H9 (cell line): ENCODE measurements at regions not wholly inside any gene's neighbourhood (a gene's known extent, or its start where the extent isn't known, plus 50 kb on each side); places are given as distances from the start of the nearest gene placed in this dataset.

Experiments
- DNase-seq: peaks from one replicate; pipeline ENCODE4 v3.0.0-alpha.2; 2017
- H2AFZ ChIP-seq: one replicate; pipeline ENCODE4 v1.6.1; 2013; ENCODE audit warnings: mild to moderate bottlenecking, low read length, control low read depth, moderate library complexity
- H2AK5ac ChIP-seq: 2 replicates; pipeline ENCODE4 v1.6.1; 2013; ENCODE audit warnings: low read length, control low read depth, mixed read lengths; ENCODE audit not compliant: insufficient read length
- H2BK120ac ChIP-seq: one replicate; pipeline ENCODE4 v1.6.1; 2013; ENCODE audit warnings: low read depth, mild to moderate bottlenecking, low read length, control low read depth, inconsistent platforms; ENCODE audit not compliant: poor library complexity, severe bottlenecking
- H2BK12ac ChIP-seq: 2 replicates; pipeline ENCODE4 v1.6.1; 2013; ENCODE audit warnings: low read length, control low read depth, mixed read lengths, low read depth; ENCODE audit not compliant: insufficient read length
- H2BK15ac ChIP-seq: 2 replicates; pipeline ENCODE4 v1.6.1; 2013; ENCODE audit warnings: low read depth, low read length, control low read depth
- H2BK20ac ChIP-seq: one replicate; pipeline ENCODE4 v1.6.1; 2013; ENCODE audit warnings: low read depth, mild to moderate bottlenecking, low read length, control low read depth, inconsistent platforms; ENCODE audit not compliant: poor library complexity, severe bottlenecking
- H2BK5ac ChIP-seq: 2 replicates; pipeline ENCODE4 v1.6.1; 2013; ENCODE audit warnings: low read length, control low read depth, mixed read lengths; ENCODE audit not compliant: insufficient read length
- H3K14ac ChIP-seq: 2 replicates; pipeline ENCODE4 v1.6.1; 2013; ENCODE audit warnings: low read length, control low read depth; ENCODE audit not compliant: insufficient read depth
- H3K18ac ChIP-seq: 2 replicates; pipeline ENCODE4 v1.6.1; 2013; ENCODE audit warnings: low read depth, mild to moderate bottlenecking, mixed read lengths, low read length, control low read depth; ENCODE audit not compliant: insufficient read length
- H3K23ac ChIP-seq: 2 replicates; pipeline ENCODE4 v1.6.1; 2013; ENCODE audit warnings: low read length, control low read depth, mixed read lengths, low read depth; ENCODE audit not compliant: insufficient read length
- H3K23me2 ChIP-seq: 2 replicates; pipeline ENCODE4 v1.6.1; 2013; ENCODE audit warnings: low read depth, mild to moderate bottlenecking, mixed read lengths, low read length, control low read depth; ENCODE audit not compliant: insufficient read length, poor library complexity, severe bottlenecking
- H3K27ac ChIP-seq: 2 replicates; pipeline ENCODE4 v1.5.1; 2013; ENCODE audit warnings: low read length, control low read depth, mixed read lengths, low read depth; ENCODE audit not compliant: insufficient read length
- H3K27me3 ChIP-seq: 2 replicates; pipeline ENCODE4 v1.6.1; 2013; ENCODE audit warnings: low read length, control low read depth, inconsistent platforms; ENCODE audit not compliant: insufficient read depth
- H3K4ac ChIP-seq: 2 replicates; pipeline ENCODE4 v1.6.1; 2013; ENCODE audit warnings: low read depth, mild to moderate bottlenecking, control low read depth, inconsistent platforms, low read length, moderate library complexity
- H3K4me1 ChIP-seq: 2 replicates; pipeline ENCODE4 v1.6.1; 2013; ENCODE audit warnings: low read length, control low read depth, inconsistent platforms; ENCODE audit not compliant: insufficient read depth
- H3K4me2 ChIP-seq: 2 replicates; pipeline ENCODE4 v1.6.1; 2013; ENCODE audit warnings: low read length, control low read depth, mixed read lengths; ENCODE audit not compliant: insufficient read length, insufficient read depth
- H3K56ac ChIP-seq: 2 replicates; pipeline ENCODE4 v1.6.1; 2013; ENCODE audit warnings: low read depth, mild to moderate bottlenecking, mixed read lengths, low read length, control low read depth; ENCODE audit not compliant: insufficient read length
- H3K79me1 ChIP-seq: 2 replicates; pipeline ENCODE4 v1.6.1; 2013; ENCODE audit warnings: low read depth, mild to moderate bottlenecking, moderate library complexity, low read length, control low read depth, inconsistent platforms; ENCODE audit not compliant: insufficient read depth, poor library complexity, severe bottlenecking
- H3K79me2 ChIP-seq: 2 replicates; pipeline ENCODE4 v1.6.1; 2013; ENCODE audit warnings: low read length, control low read depth, inconsistent platforms; ENCODE audit not compliant: insufficient read depth
- H3K9ac ChIP-seq: 2 replicates; pipeline ENCODE4 v1.6.1; 2013; ENCODE audit warnings: low read length, control low read depth, mixed read lengths; ENCODE audit not compliant: insufficient read length; ENCODE audit errors: extremely low read depth
- H3K9me3 ChIP-seq: one replicate; pipeline ENCODE4 v1.6.1; 2013; ENCODE audit warnings: low read depth, low read length, inconsistent platforms; ENCODE audit not compliant: control insufficient read depth
- H3T11ph ChIP-seq: one replicate; pipeline ENCODE4 v1.6.1; 2013; ENCODE audit warnings: mild to moderate bottlenecking, low read length, control low read depth, inconsistent platforms
- H4K20me1 ChIP-seq: one replicate; pipeline ENCODE4 v1.6.1; 2013; ENCODE audit not compliant: control insufficient read depth, insufficient read length, insufficient read depth
- H4K5ac ChIP-seq: 2 replicates; pipeline ENCODE4 v1.6.1; 2013; ENCODE audit warnings: low read depth, mild to moderate bottlenecking, mixed read lengths, low read length, control low read depth; ENCODE audit not compliant: insufficient read length
- H4K8ac ChIP-seq: replicated peaks from 2 replicates; pipeline ENCODE4 v1.6.1; 2013; ENCODE audit warnings: low read length, control low read depth, mixed read lengths, low read depth; ENCODE audit not compliant: insufficient read length
- H4K91ac ChIP-seq: 2 replicates; pipeline ENCODE4 v1.6.1; 2013; ENCODE audit warnings: low read depth, mild to moderate bottlenecking, moderate library complexity, mixed read lengths, low read length, control low read depth; ENCODE audit not compliant: insufficient read length
- H3K27ac Mint-ChIP-seq, 3 experiments: 2 replicates in 2 of 3; 3 replicates in 1 of 3; pipeline ENCODE4 v1.8.0; 2020 to 2021; ENCODE audit warnings: mixed read lengths in 3 of 3, mild to moderate bottlenecking in 1 of 3, moderate library complexity in 1 of 3
- H3K27me3 Mint-ChIP-seq: 2 replicates; pipeline ENCODE4 v1.8.0; 2021; ENCODE audit warnings: low read depth, mild to moderate bottlenecking, moderate library complexity, mixed read lengths
- H3K36me3 Mint-ChIP-seq, 3 experiments: 2 replicates in 2 of 3; 3 replicates in 1 of 3; pipeline ENCODE4 v1.8.0; 2020 to 2021; ENCODE audit warnings: low read depth in 3 of 3, mixed read lengths in 3 of 3; ENCODE audit not compliant: insufficient read depth in 1 of 3
- H3K4me1 Mint-ChIP-seq, 2 experiments: 2 replicates each; pipeline ENCODE4 v1.8.0; 2020; ENCODE audit warnings: mixed read lengths in 2 of 2
- H3K4me3 Mint-ChIP-seq, 2 experiments: 2 replicates in 1 of 2; 3 replicates in 1 of 2; pipeline ENCODE4 v1.8.0; 2020 to 2021; ENCODE audit warnings: mild to moderate bottlenecking in 2 of 2, mixed read lengths in 2 of 2, moderate library complexity in 1 of 2
- H3K9me3 Mint-ChIP-seq, 2 experiments: 2 replicates in 1 of 2; 3 replicates in 1 of 2; pipeline ENCODE4 v1.8.0; 2020; ENCODE audit warnings: mild to moderate bottlenecking in 2 of 2, mixed read lengths in 2 of 2, moderate library complexity in 1 of 2
- WGBS: extraction: QIAGEN DNeasy Blood & Tissue Kit; methylation state at CpG from one replicate; pipeline ENCODE4 v1.1.7; 2013; ENCODE audit warnings: missing lambda C conversion rate, low lambda C conversion rate, mixed read lengths; ENCODE audit not compliant: insufficient read length; ENCODE audit errors: extremely low coverage; 5-methylcytosine and 5-hydroxymethylcytosine counted together
- TF ChIP-seq, protein P1 (sequence below): fragments of 200-600 bp; sonication (generic); conservative IDR thresholded peaks from 3 replicates; pipeline ENCODE4 v1.8.0; 2021; ENCODE audit warnings: antibody characterized with exemption, mild to moderate bottlenecking

- H3K27me3 ChIP-seq = no peaks in the 10 kb centered on the region
- TF ChIP-seq, protein P1, sequence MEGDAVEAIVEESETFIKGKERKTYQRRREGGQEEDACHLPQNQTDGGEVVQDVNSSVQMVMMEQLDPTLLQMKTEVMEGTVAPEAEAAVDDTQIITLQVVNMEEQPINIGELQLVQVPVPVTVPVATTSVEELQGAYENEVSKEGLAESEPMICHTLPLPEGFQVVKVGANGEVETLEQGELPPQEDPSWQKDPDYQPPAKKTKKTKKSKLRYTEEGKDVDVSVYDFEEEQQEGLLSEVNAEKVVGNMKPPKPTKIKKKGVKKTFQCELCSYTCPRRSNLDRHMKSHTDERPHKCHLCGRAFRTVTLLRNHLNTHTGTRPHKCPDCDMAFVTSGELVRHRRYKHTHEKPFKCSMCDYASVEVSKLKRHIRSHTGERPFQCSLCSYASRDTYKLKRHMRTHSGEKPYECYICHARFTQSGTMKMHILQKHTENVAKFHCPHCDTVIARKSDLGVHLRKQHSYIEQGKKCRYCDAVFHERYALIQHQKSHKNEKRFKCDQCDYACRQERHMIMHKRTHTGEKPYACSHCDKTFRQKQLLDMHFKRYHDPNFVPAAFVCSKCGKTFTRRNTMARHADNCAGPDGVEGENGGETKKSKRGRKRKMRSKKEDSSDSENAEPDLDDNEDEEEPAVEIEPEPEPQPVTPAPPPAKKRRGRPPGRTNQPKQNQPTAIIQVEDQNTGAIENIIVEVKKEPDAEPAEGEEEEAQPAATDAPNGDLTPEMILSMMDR = no peak
- H3K4me1 Mint-ChIP-seq = peaks cover 5 to 11% of the 10 kb centered on the region in 2 experiments
- H2BK15ac ChIP-seq = no peak overlapping the region
- H3K27me3 Mint-ChIP-seq = peaks cover 6% of the 10 kb centered on the region
- no peak overlapping the region for H2BK12ac ChIP-seq
- H3K4me2 ChIP-seq = no peak overlapping the region
- H4K8ac ChIP-seq = no peak overlapping the region
- no CpG with 5 or more reads among the region's 2 CpGs for WGBS
- no peaks in the 10 kb centered on the region for H3K9me3 ChIP-seq
- H4K5ac ChIP-seq = no peak overlapping the region
- no peak overlapping the region for H3K14ac ChIP-seq
- no peak overlapping the region for H2AK5ac ChIP-seq
- no peak overlapping the region for H2AFZ ChIP-seq
- H4K20me1 ChIP-seq = no peaks in the 10 kb centered on the region
- no peaks in the 10 kb centered on the region for H3K23me2 ChIP-seq
- H2BK20ac ChIP-seq = no peak overlapping the region
- no peak overlapping the region for H2BK120ac ChIP-seq
- H3K23ac ChIP-seq = no peak overlapping the region
- H3K9ac ChIP-seq = no peak overlapping the region
- peaks cover 5 to 17% (median 7%) of the 10 kb centered on the region in 3 experiments; a peak in 6 of 7 replicates for H3K36me3 Mint-ChIP-seq
- H3K79me1 ChIP-seq = no peaks in the 10 kb centered on the region
- no peak overlapping the region for H3K27ac ChIP-seq
- no peak overlapping the region for H3K4me3 Mint-ChIP-seq
- no peak overlapping the region for H3T11ph ChIP-seq
- H2BK5ac ChIP-seq = no peak overlapping the region
- no peaks in the 10 kb centered on the region for H3K79me2 ChIP-seq
- no peak overlapping the region for H3K18ac ChIP-seq
- H3K27ac Mint-ChIP-seq = no peak overlapping the region
- H3K56ac ChIP-seq = no peak overlapping the region
- DNase-seq = no peak
- no peak overlapping the region for H4K91ac ChIP-seq
- H3K4me1 ChIP-seq = no peaks in the 10 kb centered on the region
- H3K9me3 Mint-ChIP-seq = peaks cover 17 to 27% of the 10 kb centered on the region in 2 experiments
- no peak overlapping the region for H3K4ac ChIP-seq
Observed at GRCh38 chr18:8461544-8461943, 147.7 kb upstream of the RAB12 start.
